Ectodermal cell (in vitro differentiated cells): ENCODE measurements at regions not wholly inside any gene's neighbourhood (a gene's known extent, or its start where the extent isn't known, plus 50 kb on each side); places are given as distances from the start of the nearest gene placed in this dataset.

ENCODE experiments used
- H3K27ac ChIP-seq: 2 replicates; pipeline ENCODE4 v1.7.0; 2013; ENCODE audit warnings: mild to moderate bottlenecking, low read depth, low read length; ENCODE audit not compliant: insufficient read depth, poor library complexity, severe bottlenecking
- H3K27me3 ChIP-seq: 2 replicates; pipeline ENCODE4 v1.7.0; 2013; ENCODE audit warnings: mild to moderate bottlenecking, low read length; ENCODE audit not compliant: insufficient read depth, control insufficient read depth, poor library complexity, severe bottlenecking
- H3K36me3 ChIP-seq: one replicate; pipeline ENCODE4 v1.7.0; 2013; ENCODE audit warnings: low read length; ENCODE audit not compliant: control insufficient read depth, insufficient read depth
- H3K4me1 ChIP-seq: one replicate; pipeline ENCODE4 v1.7.0; 2013; ENCODE audit warnings: low read length; ENCODE audit not compliant: control insufficient read depth, insufficient read depth
- H3K4me3 ChIP-seq: 2 replicates; pipeline ENCODE4 v1.7.0; 2013; ENCODE audit warnings: low read depth, low read length, control low read depth; ENCODE audit not compliant: insufficient read depth
- H3K9me3 ChIP-seq: 2 replicates; pipeline ENCODE4 v1.7.0; 2013; ENCODE audit warnings: mild to moderate bottlenecking, low read length, moderate library complexity; ENCODE audit not compliant: control insufficient read depth
- WGBS, 2 experiments: methylation state at CpG; one replicate each; pipeline ENCODE4 v1.1.7; 2013; ENCODE audit warnings: missing lambda C conversion rate in 2 of 2; 5-methylcytosine and 5-hydroxymethylcytosine counted together

GRCh38 chr1:69406244-69406643, 161.5 kb upstream of the LRRC7 start:
- 33 to 83% methylated on average over 1 to 3 of the region's 3 CpGs for WGBS, 2 experiments
- Histone ChIP-seq H3K4me3 (no peak overlapping the region), H3K27ac (no peak overlapping the region), H3K27me3 (no peaks in the 10 kb centered on the region), H3K36me3 (no peaks in the 10 kb centered on the region), H3K9me3 (no peaks in the 10 kb centered on the region), H3K4me1 (no peaks in the 10 kb centered on the region)

DNA sequence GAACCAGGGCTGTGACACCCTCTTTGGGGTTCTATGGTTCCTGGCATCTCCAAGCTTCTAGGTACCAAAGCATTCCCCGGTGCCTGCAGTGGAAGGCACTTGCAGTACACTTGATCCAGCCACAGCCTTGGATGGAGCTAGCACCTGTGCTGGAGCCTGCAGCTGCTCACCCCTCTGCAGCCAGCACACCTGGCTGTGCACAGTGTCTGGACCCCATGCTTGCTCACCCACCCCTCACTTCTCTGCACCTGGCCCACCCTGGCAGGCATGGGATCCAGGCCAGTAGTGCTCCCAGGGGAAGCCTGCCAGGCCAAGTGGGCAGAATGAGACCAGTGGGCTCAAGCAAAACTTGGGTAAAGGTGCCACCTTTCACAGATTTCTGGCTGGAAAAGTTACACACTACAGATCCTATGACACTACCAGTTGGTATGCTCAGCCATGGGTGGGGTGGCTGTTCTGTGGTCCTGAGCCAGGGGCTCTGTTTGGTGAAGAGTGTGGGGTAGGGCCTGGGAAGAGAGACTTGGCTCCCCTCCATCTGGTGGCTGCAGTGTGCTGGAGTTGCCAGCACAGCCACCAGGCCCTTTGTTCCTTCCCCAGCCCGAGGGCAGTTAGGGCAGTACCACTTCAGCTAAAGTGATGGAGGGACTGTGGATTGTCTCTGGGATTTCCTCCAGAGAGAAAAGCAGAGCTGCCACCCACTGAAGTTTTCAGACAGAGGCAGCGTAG, 157.8 kb upstream of the LRRC7 start:
- Histone ChIP-seq H3K27ac (no peak overlapping the region), H3K27me3 (no peaks in the 10 kb centered on the region), H3K36me3 (no peaks in the 10 kb centered on the region), H3K9me3 (no peaks in the 10 kb centered on the region), H3K4me3 (no peak overlapping the region), H3K4me1 (no peaks in the 10 kb centered on the region)
- WGBS, 2 experiments, result 91% methylated on average over 3 of the region's 3 CpGs

- Histone ChIP-seq H3K27me3 (no peaks in the 10 kb centered on the region), H3K36me3 (no peaks in the 10 kb centered on the region), H3K4me1 (no peaks in the 10 kb centered on the region), H3K4me3 (no peak overlapping the region), H3K9me3 (no peaks in the 10 kb centered on the region), H3K27ac (no peak overlapping the region)
- WGBS, 2 experiments, result 90 to 97% methylated on average over 3 of the region's 3 CpGs
These were observed 157.3 kb upstream of the LRRC7 start for GRCh38 chr1:69410457-69410850.

- 88 to 97% methylated on average over 2 of the region's 2 CpGs for WGBS, 2 experiments
- no peaks in the 10 kb centered on the region for H3K4me1 ChIP-seq
- H3K4me3 ChIP-seq, result no peak overlapping the region
- no peaks in the 10 kb centered on the region for H3K9me3 ChIP-seq
- no peaks in the 10 kb centered on the region for H3K36me3 ChIP-seq
- no peaks in the 10 kb centered on the region for H3K27me3 ChIP-seq
- no peak overlapping the region for H3K27ac ChIP-seq
These were observed 156.8 kb upstream of the LRRC7 start for GRCh38 chr1:69410893-69411292.

DNA sequence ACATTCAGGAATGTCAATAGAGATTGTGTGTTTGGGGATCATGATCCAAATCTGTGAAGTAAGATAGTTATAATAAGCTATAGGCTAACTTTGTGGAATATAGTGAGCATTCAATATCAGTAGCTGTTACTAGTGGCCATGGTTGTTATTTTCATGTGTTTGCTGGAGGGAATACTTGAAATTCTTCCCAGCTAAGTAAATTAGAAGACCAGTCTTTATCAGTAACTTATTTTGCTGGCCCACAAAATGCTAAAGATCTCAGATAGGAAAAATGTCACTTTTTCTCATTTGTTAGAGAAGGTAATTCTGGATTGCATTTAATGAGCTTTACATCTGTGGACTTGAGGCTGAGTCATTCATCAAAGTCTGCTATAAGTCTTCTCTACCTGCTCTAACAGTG, 156.1 kb upstream of the LRRC7 start:
- no peak overlapping the region for H3K4me3 ChIP-seq
- no peaks in the 10 kb centered on the region for H3K4me1 ChIP-seq
- no peak overlapping the region for H3K27ac ChIP-seq
- H3K9me3 ChIP-seq, result no peaks in the 10 kb centered on the region
- no peaks in the 10 kb centered on the region for H3K36me3 ChIP-seq
- H3K27me3 ChIP-seq, result no peaks in the 10 kb centered on the region

GRCh38 chr1:69413129-69413528, 154.6 kb upstream of the LRRC7 start:
- Histone ChIP-seq H3K4me3 (no peak overlapping the region), H3K4me1 (no peaks in the 10 kb centered on the region)
- 67 to 85% methylated on average over 1 to 3 of the region's 3 CpGs for WGBS, 2 experiments

GRCh38 chr1:69414574-69414973, 153.1 kb upstream of the LRRC7 start:
- no CpG with 5 or more reads among the region's 1 CpG for WGBS, 2 experiments
- no peaks in the 10 kb centered on the region for H3K36me3 ChIP-seq
- no peaks in the 10 kb centered on the region for H3K9me3 ChIP-seq
- H3K4me1 ChIP-seq, result no peaks in the 10 kb centered on the region
- H3K4me3 ChIP-seq, result no peak overlapping the region
- no peak overlapping the region for H3K27ac ChIP-seq
- H3K27me3 ChIP-seq, result no peaks in the 10 kb centered on the region

More at GRCh38 chr1:69413129-69413528, 154.6 kb upstream of the LRRC7 start:
- H3K9me3 ChIP-seq, result no peaks in the 10 kb centered on the region
- H3K27ac ChIP-seq, result no peak overlapping the region
- H3K27me3 ChIP-seq, result no peaks in the 10 kb centered on the region
- H3K36me3 ChIP-seq, result no peaks in the 10 kb centered on the region

DNA sequence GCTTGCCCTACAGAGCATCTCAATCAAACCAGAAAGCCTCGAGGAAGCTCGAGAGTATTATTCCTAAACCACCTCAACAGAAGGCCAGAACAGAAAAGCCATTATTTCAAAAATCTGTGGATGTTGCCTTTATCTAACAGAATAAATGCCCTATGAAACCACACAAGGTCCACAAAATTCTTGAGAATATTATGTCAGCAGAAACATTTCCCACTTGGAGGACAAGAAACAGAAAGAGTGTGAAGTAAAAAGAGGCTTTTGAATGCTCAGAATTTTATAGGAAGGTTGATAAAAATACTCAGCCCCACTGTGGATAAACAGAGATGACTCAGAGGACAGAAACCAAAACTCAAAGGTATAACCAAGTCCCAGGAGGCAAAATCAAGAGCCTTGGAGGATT, 146.4 kb upstream of the LRRC7 start:
- H3K36me3 ChIP-seq, result no peaks in the 10 kb centered on the region
- no peak overlapping the region for H3K4me3 ChIP-seq
- no peaks in the 10 kb centered on the region for H3K4me1 ChIP-seq
- H3K27me3 ChIP-seq, result no peaks in the 10 kb centered on the region
- 88 to 100% methylated on average over 2 of the region's 2 CpGs for WGBS, 2 experiments
- no peaks in the 10 kb centered on the region for H3K9me3 ChIP-seq
- no peak overlapping the region for H3K27ac ChIP-seq

DNA sequence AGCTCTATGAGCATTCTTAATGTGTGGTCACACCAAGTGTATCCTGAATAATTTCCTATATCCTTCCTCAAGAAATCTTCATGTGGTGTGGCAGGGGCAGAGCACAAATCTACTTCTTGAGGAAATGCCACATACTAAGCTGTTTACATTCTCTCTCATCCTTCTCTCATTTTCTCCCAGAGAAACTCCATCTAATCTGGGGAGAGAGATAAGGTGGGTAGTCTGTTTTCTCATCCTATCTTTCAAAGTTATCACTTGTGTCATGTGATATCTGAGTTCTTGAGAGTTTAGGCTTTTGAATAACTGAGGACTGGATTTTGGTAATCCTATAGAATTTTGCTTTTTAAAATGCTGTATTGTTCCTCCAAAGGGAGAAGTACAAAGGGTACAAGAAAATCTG, 141.9 kb upstream of the LRRC7 start:
- H3K27ac ChIP-seq, result no peak overlapping the region
- no peak overlapping the region for H3K4me3 ChIP-seq

DNA sequence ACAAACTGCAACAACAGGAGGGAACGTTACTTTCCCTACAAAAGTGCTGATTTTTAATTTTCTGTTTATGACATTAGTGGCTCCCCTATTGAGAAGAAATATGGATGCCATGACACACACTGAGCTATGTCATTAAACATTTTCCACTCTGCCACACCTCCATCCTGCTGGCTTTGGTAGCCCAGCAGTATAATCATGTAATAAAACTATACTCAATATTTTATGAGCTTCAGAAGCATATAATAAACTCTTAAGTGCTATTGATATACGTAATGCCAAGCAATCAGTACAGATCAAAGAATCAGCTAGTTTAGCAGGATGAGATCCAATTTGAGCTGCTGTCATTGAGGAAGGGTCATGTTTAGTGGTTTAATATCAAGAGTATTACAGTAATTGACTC, 141.3 kb upstream of the LRRC7 start:
- no peaks in the 10 kb centered on the region for H3K4me1 ChIP-seq
- H3K36me3 ChIP-seq, result no peaks in the 10 kb centered on the region
- H3K27ac ChIP-seq, result no peak overlapping the region
- no peak overlapping the region for H3K4me3 ChIP-seq
- no peaks in the 10 kb centered on the region for H3K27me3 ChIP-seq
- no peaks in the 10 kb centered on the region for H3K9me3 ChIP-seq
- WGBS, 2 experiments, result 88 to 97% methylated on average over 1 to 2 of the region's 2 CpGs

More for the DNA sequence above, 141.9 kb upstream of the LRRC7 start:
- H3K36me3 ChIP-seq, result no peaks in the 10 kb centered on the region
- H3K9me3 ChIP-seq, result no peaks in the 10 kb centered on the region
- no peaks in the 10 kb centered on the region for H3K4me1 ChIP-seq
- no peaks in the 10 kb centered on the region for H3K27me3 ChIP-seq

- Histone ChIP-seq H3K27ac (no peak overlapping the region), H3K9me3 (no peaks in the 10 kb centered on the region), H3K27me3 (no peaks in the 10 kb centered on the region), H3K4me1 (no peaks in the 10 kb centered on the region), H3K4me3 (no peak overlapping the region), H3K36me3 (no peaks in the 10 kb centered on the region)
These were observed 134.6 kb upstream of the LRRC7 start for GRCh38 chr1:69433073-69433472.
